ENCODE measurements at regions not wholly inside any gene's neighbourhood (a gene's known extent, or its start where the extent isn't known, plus 50 kb on each side); places are given as distances from the start of the nearest gene placed in this dataset.
A peak's percentile ranks its signal among the peaks of the same experiment; 100 is the strongest.

GRCh38 chr2:6336752-6337471 lies 528.8 kb downstream of the CMPK2 start:
- 94% methylated on average over 5 of the region's 5 CpGs for WGBS
- Histone ChIP-seq H3K4me3 (ENCODE audit: low read length in 2 of 2) (no peak overlapping the region), H3K36me3 (ENCODE audit: control insufficient read depth in 2 of 2, insufficient read depth in 2 of 2, low read length in 1 of 2) (no peaks in the 10 kb centered on the region), H3K27me3 (ENCODE audit: control insufficient read depth in 2 of 2, insufficient read depth in 1 of 2, low read length in 1 of 2) (no peaks in the 10 kb centered on the region), H3K4me1 (ENCODE audit: control insufficient read depth in 2 of 2, insufficient read depth in 2 of 2, low read length in 2 of 2) (no peaks in the 10 kb centered on the region), H3K27ac (ENCODE audit: low read depth in 1 of 2, low read length in 1 of 2) (no peak overlapping the region), H3K9me3 (ENCODE audit: control insufficient read depth in 2 of 2, insufficient read depth in 1 of 2, low read length in 1 of 2) (no peaks in the 10 kb centered on the region)
- no peak for DNase-seq (ENCODE audit: low read depth in 6 of 9, low spot score in 9 of 9)

DNA sequence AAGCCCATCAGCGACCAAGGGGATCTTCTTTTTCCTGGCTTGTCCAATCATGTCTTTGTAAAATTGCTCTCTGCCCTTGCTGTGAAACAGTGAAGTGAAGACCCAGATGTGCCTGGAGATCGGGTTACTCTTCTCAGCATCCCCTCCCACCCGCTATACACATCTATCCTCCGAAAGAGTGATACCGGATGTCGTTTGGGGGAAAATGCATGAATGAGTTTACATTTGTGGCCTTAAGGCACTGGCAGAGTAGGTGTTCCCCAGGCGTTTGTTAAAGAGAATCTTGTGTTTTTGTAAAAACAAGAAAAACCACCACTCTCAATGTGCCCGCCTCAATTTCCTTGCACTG lies 528.3 kb downstream of the CMPK2 start:
- no peaks in the 10 kb centered on the region for H3K9me3 ChIP-seq (ENCODE audit: control insufficient read depth in 2 of 2, insufficient read depth in 1 of 2, low read length in 1 of 2)
- no peaks in the 10 kb centered on the region for H3K27me3 ChIP-seq (ENCODE audit: control insufficient read depth in 2 of 2, insufficient read depth in 1 of 2, low read length in 1 of 2)
- peak in 1 of 9 donors; percentile 4 for DNase-seq (ENCODE audit: low read depth in 6 of 9, low spot score in 9 of 9)
- WGBS: 88% methylated on average over 8 of the region's 8 CpGs
- H3K36me3 ChIP-seq (ENCODE audit: control insufficient read depth in 2 of 2, insufficient read depth in 2 of 2, low read length in 1 of 2): no peaks in the 10 kb centered on the region
- no peak overlapping the region for H3K4me3 ChIP-seq (ENCODE audit: low read length in 2 of 2)
- no peaks in the 10 kb centered on the region for H3K4me1 ChIP-seq (ENCODE audit: control insufficient read depth in 2 of 2, insufficient read depth in 2 of 2, low read length in 2 of 2)
- no peak overlapping the region for H3K27ac ChIP-seq (ENCODE audit: low read depth in 1 of 2, low read length in 1 of 2)

DNA sequence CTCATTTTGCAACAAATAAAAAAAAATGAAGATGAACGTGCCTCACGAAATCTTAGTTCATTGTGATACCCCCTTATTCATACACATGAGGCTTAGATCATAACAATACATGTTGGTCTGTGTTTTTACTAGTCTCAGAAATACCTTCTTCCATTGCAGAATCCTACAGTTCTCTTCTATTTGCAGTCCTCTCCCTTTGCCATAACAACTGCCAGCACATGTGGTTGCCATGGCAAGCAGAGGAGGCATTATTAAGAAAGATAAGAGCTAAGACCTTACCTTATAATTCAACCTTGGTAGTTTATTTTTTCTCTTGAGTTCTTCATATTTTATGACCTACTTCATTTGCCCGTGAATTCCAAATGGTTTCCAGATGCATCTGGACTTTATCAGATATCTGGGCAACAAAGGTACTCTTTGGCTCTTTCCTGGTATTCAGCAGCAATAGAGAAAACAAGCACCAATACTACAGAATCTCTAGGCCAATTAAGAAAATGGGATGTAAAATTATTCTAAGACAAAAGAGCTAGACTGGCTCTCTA lies 524.0 kb downstream of the CMPK2 start:
- no peak overlapping the region for H3K27ac ChIP-seq (ENCODE audit: low read depth in 1 of 2, low read length in 1 of 2)

DNA sequence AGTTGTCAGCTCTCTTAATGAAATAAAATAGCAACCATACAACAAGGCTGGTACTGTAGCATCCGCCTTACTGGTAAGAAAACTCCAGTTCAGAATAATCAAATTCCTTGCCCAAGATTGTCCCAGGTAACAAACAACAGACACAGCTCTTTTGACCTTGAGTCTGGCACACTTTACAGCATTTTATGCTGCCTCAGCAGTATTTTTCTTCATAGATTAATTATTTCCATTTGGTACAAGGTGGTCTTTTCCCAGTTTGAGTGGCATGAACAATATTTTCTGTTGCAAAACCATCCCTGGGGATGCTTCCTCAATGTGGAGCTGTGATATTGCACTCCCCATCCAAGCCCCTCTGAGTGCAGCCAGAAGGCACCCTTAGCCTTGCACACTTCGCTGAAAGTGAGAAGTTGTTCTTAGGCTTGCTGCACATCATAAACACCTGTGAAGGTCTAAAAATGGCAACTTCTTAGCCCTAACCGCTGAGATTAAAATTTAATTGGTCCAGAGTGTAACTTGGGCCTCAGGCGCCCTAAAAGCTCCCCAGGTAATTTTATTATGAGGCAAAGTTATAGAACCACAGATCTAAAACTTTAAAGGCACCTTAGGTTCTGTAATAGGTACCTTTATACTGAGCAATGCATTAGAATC lies 523.3 kb downstream of the CMPK2 start:
- Histone ChIP-seq H3K4me1 (ENCODE audit: control insufficient read depth in 2 of 2, insufficient read depth in 2 of 2, low read length in 2 of 2) (no peaks in the 10 kb centered on the region), H3K27ac (ENCODE audit: low read depth in 1 of 2, low read length in 1 of 2) (no peak overlapping the region), H3K4me3 (ENCODE audit: low read length in 2 of 2) (no peak overlapping the region), H3K27me3 (ENCODE audit: control insufficient read depth in 2 of 2, insufficient read depth in 1 of 2, low read length in 1 of 2) (no peaks in the 10 kb centered on the region), H3K9me3 (ENCODE audit: control insufficient read depth in 2 of 2, insufficient read depth in 1 of 2, low read length in 1 of 2) (no peaks in the 10 kb centered on the region), H3K36me3 (ENCODE audit: control insufficient read depth in 2 of 2, insufficient read depth in 2 of 2, low read length in 1 of 2) (no peaks in the 10 kb centered on the region)
- WGBS: 90% methylated on average over 4 of the region's 4 CpGs
- no peak for DNase-seq (ENCODE audit: low read depth in 6 of 9, low spot score in 9 of 9)

More for the DNA sequence above, 524.0 kb downstream of the CMPK2 start:
- DNase-seq (ENCODE audit: low read depth in 6 of 9, low spot score in 9 of 9): no peak
- Histone ChIP-seq H3K4me1 (ENCODE audit: control insufficient read depth in 2 of 2, insufficient read depth in 2 of 2, low read length in 2 of 2) (no peaks in the 10 kb centered on the region), H3K36me3 (ENCODE audit: control insufficient read depth in 2 of 2, insufficient read depth in 2 of 2, low read length in 1 of 2) (no peaks in the 10 kb centered on the region), H3K4me3 (ENCODE audit: low read length in 2 of 2) (no peak overlapping the region), H3K27me3 (ENCODE audit: control insufficient read depth in 2 of 2, insufficient read depth in 1 of 2, low read length in 1 of 2) (no peaks in the 10 kb centered on the region), H3K9me3 (ENCODE audit: control insufficient read depth in 2 of 2, insufficient read depth in 1 of 2, low read length in 1 of 2) (no peaks in the 10 kb centered on the region)
- 97% methylated on average over 3 of the region's 3 CpGs for WGBS

GRCh38 chr2:6343076-6343475 lies 522.6 kb downstream of the CMPK2 start:
- Histone ChIP-seq H3K9me3 (ENCODE audit: control insufficient read depth in 2 of 2, insufficient read depth in 1 of 2, low read length in 1 of 2) (no peaks in the 10 kb centered on the region), H3K36me3 (ENCODE audit: control insufficient read depth in 2 of 2, insufficient read depth in 2 of 2, low read length in 1 of 2) (no peaks in the 10 kb centered on the region), H3K27ac (ENCODE audit: low read depth in 1 of 2, low read length in 1 of 2) (no peak overlapping the region), H3K27me3 (ENCODE audit: control insufficient read depth in 2 of 2, insufficient read depth in 1 of 2, low read length in 1 of 2) (no peaks in the 10 kb centered on the region), H3K4me1 (ENCODE audit: control insufficient read depth in 2 of 2, insufficient read depth in 2 of 2, low read length in 2 of 2) (no peaks in the 10 kb centered on the region), H3K4me3 (ENCODE audit: low read length in 2 of 2) (no peak overlapping the region)
- DNase-seq (ENCODE audit: low read depth in 6 of 9, low spot score in 9 of 9): no peak
- WGBS: 94% methylated on average over 5 of the region's 5 CpGs

- no peak for DNase-seq (ENCODE audit: low read depth in 6 of 9, low spot score in 9 of 9)
- Histone ChIP-seq H3K9me3 (ENCODE audit: control insufficient read depth in 2 of 2, insufficient read depth in 1 of 2, low read length in 1 of 2) (no peaks in the 10 kb centered on the region), H3K4me3 (ENCODE audit: low read length in 2 of 2) (no peak overlapping the region), H3K4me1 (ENCODE audit: control insufficient read depth in 2 of 2, insufficient read depth in 2 of 2, low read length in 2 of 2) (no peaks in the 10 kb centered on the region), H3K27me3 (ENCODE audit: control insufficient read depth in 2 of 2, insufficient read depth in 1 of 2, low read length in 1 of 2) (no peaks in the 10 kb centered on the region), H3K36me3 (ENCODE audit: control insufficient read depth in 2 of 2, insufficient read depth in 2 of 2, low read length in 1 of 2) (no peaks in the 10 kb centered on the region), H3K27ac (ENCODE audit: low read depth in 1 of 2, low read length in 1 of 2) (no peak overlapping the region)
- 67% methylated on average over 5 of the region's 5 CpGs for WGBS
Measured at GRCh38 chr2:6352247-6352646, 513.5 kb downstream of the CMPK2 start.

DNA sequence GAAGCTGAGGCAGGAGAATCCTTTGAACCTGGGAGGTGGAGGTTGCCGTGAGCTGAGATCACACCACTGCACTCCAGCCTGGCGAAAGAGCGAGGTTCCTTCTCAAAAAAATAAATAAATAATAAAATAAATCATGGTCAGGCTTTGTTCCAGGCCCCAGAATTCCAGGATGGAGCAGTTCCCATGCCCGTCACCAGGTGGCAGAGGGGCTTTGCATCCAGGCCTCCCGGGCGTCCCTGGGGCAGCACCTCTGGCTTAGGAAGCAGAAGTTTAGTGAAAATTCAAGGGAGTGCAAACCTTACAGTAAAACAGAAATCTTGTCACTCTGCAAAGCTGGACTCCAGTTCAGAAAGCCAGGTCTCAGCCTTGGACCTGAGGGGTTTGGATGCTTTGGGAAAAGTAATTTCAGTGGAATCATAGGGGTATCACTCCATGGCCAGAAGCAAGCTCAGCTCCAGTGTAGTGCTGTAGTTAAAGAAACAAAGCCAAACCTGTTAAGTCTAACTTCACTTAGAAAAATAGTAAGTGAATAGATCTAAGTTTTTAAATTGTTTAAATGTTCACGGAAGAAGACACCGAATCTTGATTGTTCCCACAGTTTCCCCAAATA lies 512.7 kb downstream of the CMPK2 start:
- Histone ChIP-seq H3K4me1 (ENCODE audit: control insufficient read depth in 2 of 2, insufficient read depth in 2 of 2, low read length in 2 of 2) (no peaks in the 10 kb centered on the region), H3K27ac (ENCODE audit: low read depth in 1 of 2, low read length in 1 of 2) (no peak overlapping the region), H3K4me3 (ENCODE audit: low read length in 2 of 2) (no peak overlapping the region), H3K36me3 (ENCODE audit: control insufficient read depth in 2 of 2, insufficient read depth in 2 of 2, low read length in 1 of 2) (no peaks in the 10 kb centered on the region), H3K27me3 (ENCODE audit: control insufficient read depth in 2 of 2, insufficient read depth in 1 of 2, low read length in 1 of 2) (no peaks in the 10 kb centered on the region), H3K9me3 (ENCODE audit: control insufficient read depth in 2 of 2, insufficient read depth in 1 of 2, low read length in 1 of 2) (no peaks in the 10 kb centered on the region)
- 85% methylated on average over 8 of the region's 8 CpGs for WGBS
- DNase-seq (ENCODE audit: low read depth in 6 of 9, low spot score in 9 of 9): no peak

GRCh38 chr2:6353669-6354068 lies 512.0 kb downstream of the CMPK2 start:
- no peak overlapping the region for H3K4me3 ChIP-seq (ENCODE audit: low read length in 2 of 2)
- H3K27me3 ChIP-seq (ENCODE audit: control insufficient read depth in 2 of 2, insufficient read depth in 1 of 2, low read length in 1 of 2): no peaks in the 10 kb centered on the region
- WGBS: 98% methylated on average over 4 of the region's 4 CpGs
- no peak overlapping the region for H3K27ac ChIP-seq (ENCODE audit: low read depth in 1 of 2, low read length in 1 of 2)
- H3K4me1 ChIP-seq (ENCODE audit: control insufficient read depth in 2 of 2, insufficient read depth in 2 of 2, low read length in 2 of 2): no peaks in the 10 kb centered on the region
- no peaks in the 10 kb centered on the region for H3K36me3 ChIP-seq (ENCODE audit: control insufficient read depth in 2 of 2, insufficient read depth in 2 of 2, low read length in 1 of 2)
- no peak for DNase-seq (ENCODE audit: low read depth in 6 of 9, low spot score in 9 of 9)
- H3K9me3 ChIP-seq (ENCODE audit: control insufficient read depth in 2 of 2, insufficient read depth in 1 of 2, low read length in 1 of 2): no peaks in the 10 kb centered on the region

- no peaks in the 10 kb centered on the region for H3K27me3 ChIP-seq (ENCODE audit: control insufficient read depth in 2 of 2, insufficient read depth in 1 of 2, low read length in 1 of 2)
- no peak overlapping the region for H3K4me3 ChIP-seq (ENCODE audit: low read length in 2 of 2)
- H3K4me1 ChIP-seq (ENCODE audit: control insufficient read depth in 2 of 2, insufficient read depth in 2 of 2, low read length in 2 of 2): no peaks in the 10 kb centered on the region
- H3K36me3 ChIP-seq (ENCODE audit: control insufficient read depth in 2 of 2, insufficient read depth in 2 of 2, low read length in 1 of 2): no peaks in the 10 kb centered on the region
- H3K9me3 ChIP-seq (ENCODE audit: control insufficient read depth in 2 of 2, insufficient read depth in 1 of 2, low read length in 1 of 2): no peaks in the 10 kb centered on the region
- no peak for DNase-seq (ENCODE audit: low read depth in 6 of 9, low spot score in 9 of 9)
- no peak overlapping the region for H3K27ac ChIP-seq (ENCODE audit: low read depth in 1 of 2, low read length in 1 of 2)
- 93% methylated on average over 2 of the region's 2 CpGs for WGBS
Measured at GRCh38 chr2:6354546-6354945, 511.2 kb downstream of the CMPK2 start.
